T1000 (cell line): ENCODE measurements at regions not wholly inside any gene's neighbourhood (a gene's known extent, or its start where the extent isn't known, plus 50 kb on each side); places are given as distances from the start of the nearest gene placed in this dataset.
"Not testable (repeated sequence)": the region's sequence is repeated elsewhere in the genome, so short reads cannot be mapped to it uniquely, and the experiment has no call there.

Experiments
- DNase-seq: peaks from one replicate; lab custom pipeline; 2025; ENCODE audit warnings: mixed read lengths; lab: John Stamatoyannopoulos, UW

DNA sequence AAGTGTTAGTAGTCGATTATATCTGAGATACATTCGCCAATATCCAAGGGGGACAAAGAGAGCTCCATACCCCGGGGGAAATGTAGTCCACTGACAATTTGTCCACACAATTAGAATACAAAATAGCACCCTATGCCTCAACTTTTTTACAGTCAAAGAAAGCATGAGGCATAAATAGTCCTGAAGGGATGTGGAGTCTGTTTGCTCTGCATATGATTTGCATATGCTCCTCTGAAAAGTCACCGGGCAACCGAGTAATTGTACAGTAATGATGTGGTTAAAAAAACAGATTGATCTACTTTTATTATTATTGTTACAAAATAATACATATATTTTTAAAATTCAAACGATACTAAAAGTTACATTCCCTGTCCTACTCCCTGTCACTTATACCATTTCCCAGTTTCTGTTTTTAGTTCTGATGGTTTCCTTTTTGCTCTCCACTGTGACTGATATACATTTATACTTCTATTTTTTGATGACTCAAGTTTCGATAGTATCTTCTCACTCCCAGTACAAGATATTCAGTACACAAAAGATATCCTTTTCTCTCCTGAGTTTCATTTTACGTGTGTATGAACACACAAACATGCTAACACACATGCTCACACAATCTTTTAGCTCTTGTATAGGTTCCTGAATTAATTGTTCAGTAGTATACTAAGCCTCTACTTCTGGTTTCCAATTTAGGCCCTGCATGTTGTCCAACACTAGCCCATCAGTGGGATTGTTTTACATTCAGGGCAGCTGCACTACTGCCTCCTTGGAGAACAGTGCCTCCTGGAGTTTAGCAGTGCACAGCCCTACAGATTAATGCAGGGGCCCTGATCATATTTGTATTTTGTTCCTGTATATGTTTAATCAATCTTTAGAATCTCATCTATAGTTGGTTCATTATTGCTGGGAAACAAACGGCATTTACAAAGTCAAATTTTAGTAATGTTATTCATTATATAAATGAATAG is 130.9 kb downstream of the TES start:
- DNase-seq, result no peak

DNA sequence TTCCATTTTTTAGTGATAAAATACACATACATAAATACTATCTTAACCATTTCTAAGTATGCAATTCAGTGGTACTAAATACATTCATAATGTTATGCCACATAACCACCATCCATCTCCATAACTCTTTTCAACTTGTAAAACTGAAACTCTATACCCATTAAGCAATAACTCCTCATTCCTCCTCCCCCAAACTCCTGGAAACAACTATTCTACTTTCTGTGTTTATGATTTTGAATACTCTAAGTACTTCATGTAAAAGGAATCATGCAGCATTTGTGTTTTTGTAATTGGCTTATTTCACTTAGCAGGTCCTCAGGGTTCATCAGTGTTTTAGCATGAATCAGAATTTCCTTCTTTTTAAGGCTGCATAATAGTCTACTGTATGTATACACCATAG is 131.8 kb downstream of the TES start:
- no peak for DNase-seq

DNA sequence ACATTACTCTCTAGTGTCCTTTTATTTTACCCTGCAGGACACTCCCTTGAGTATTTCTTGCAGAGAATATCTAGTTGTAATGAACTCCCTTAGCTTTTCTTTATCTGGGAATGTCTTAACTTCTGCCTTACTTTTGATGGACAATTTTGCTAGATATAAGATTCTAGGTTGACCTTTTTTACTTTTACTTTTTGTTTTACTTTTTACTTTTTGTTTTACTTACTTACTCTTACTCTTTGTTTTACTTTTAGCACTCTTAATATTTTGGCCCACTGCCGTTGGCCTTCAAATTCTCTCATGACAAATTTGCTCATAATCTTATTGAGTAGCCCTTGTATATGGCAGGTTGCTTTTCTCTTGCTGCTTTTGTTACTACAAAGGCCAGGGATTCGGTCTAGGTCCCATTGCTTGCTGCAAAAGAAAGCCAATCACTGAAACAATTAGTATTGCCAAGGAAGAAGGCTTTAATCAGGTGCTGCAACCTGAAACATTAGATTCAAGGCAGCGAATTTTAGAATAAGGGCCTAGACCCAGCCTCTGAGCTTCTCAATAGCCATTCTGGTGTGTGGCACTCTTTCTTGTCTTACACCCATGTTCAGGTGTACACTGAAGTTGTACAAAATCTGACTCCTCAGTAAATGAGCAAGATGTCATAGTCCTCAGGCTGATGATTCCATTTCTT is 137.0 kb downstream of the TES start:
- no peak for DNase-seq

DNA sequence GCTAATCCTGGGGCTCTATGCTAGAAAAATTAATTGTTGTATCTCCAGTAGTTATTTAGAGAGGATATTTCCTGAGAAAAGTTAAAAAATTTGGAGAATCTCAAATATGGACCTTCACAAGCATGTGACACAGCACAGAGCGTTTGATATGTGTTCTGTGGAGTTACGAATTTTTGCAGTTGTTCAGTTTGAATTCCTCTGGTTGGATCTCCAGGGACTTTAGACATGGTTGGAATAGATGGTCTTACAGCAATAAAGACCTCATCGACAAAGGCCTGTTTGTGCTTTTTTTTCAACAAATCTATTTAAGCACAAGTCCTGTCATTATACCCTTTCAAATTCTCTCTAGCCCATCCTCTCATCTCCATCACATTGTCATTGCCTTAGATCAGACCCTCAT is 138.0 kb downstream of the TES start:
- no peak for DNase-seq

DNA sequence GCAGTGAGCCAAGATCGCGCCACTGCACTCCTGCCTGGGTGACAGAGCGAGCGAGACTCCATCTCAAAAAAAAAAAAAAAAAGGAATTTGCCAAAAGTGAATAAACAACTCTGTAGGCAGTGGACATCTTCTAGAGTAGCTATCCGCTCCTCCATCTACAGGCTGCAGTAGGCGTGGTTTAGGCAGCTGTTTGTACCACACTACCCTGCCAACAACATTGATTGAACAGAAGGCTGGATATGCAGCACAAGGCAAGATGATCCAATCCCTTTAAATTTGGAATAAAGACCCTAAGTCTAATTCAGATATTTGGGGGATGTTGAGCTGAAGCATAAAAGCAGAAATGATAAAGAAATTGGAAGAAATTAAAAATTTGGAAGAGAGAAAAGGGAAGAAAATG is 141.6 kb downstream of the TES start:
- DNase-seq, result no peak

DNA sequence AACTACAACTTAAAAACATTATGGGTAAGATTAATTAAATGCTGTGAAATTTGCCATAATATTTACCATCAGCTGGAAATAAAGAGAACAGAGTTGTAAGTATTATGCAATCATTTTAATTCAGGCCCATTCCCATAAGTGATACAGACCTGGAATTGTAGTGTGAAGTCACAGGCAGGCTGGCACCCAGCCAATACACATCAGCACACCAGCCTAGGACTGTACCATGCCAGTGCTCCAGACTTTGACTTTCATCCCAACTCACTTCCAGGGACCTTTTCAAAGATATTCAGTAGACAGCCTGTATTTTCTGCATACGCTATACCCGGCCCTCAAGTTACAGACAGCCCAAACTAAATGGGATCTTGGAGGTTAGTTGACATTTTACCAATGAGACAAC is 143.3 kb downstream of the TES start:
- no peak for DNase-seq

DNA sequence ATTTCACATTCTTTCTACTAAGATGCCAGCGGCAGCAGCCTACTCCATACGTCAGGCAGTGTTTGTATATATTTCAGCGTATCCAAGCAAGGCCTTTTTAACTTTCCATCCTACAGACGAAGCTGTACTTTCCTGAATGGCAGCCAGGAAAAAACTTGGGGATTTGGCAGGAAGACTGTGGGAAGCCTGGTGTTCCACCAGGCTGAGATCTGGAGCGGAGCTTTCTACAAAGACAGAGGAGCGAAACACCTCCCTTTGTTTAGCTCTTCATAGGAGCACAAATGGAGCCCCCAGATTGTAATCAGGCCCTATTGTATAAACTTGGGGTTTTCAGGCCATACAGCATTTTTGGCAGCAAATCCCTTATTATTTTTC is 143.8 kb downstream of the TES start:
- no peak for DNase-seq

DNA sequence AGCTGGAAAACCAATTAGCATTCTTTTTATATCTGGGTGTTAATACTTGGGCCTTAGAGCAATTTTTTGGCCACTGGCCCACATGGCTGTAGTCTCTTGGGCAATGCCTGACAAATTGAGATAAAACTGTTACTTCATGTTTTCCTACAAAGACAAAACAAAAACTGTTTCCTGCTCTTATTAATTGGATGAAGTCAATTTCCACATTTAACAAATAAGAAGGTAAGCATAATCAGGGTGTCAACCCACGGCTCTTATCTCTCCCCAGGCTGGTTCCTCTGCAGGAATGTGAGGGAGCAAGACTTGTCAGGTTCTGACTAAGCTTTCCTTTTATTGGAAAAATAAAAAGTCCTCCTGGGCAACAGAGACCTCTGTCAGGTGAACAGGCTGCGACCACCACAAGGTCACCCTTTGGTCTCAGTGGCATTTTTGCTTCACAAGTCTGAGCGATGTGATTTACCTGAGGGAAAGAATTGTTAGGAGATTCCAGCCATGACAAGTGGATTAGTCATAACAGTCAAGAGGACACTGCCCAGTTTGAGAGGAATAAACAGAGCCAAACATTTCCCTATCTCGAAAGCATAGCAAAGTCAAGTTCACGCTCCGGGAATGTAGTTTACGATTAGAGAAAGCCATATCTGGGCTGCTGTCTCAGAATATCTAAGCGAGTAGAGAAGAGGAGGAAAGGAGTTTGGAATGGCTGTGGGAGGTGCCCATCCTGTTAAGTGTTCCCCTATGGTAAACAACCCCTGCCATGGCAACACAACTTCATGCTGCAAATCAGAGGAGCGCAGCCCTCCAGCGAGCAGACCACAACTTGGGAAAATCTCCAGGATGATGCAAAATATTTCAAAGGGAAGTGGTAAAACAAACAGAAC is 144.4 kb downstream of the TES start:
- DNase-seq, result peak; percentile 55

- DNase-seq, result no peak
Observed at GRCh38 chr7:116355424-116355765, 144.1 kb upstream of the CAV2 start.

DNA sequence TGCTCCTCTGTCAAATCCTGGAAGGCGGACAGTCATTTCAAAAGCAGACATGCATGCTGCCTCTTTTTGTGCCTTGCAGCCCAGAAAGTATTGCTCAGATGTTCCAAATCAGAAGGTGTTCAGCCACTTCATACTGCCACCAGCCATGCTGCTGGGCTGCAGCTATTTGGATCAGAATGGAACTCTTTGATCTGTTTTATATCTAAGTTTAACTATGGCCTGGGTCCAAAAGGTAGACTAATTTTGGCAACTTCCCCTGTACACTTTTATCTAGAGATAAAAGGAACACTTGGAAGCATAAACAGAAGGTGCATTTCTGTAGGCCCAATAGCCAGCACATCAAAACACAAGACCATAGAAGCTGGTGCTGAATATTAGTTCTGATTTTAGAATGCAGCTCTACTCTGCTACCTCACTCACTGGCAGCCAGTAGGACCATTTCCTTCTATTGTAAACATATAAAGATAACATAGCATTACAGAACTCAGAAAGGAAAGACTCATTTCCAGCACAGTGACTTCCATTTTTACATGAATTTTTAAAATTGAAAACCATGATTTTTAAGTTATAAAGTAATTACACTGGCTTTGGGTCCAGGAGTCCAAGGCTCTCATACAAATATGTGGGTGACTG is 143.1 kb upstream of the CAV2 start:
- no peak for DNase-seq

GRCh38 chr7:116356979-116357378 is 142.6 kb upstream of the CAV2 start:
- no peak for DNase-seq

DNA sequence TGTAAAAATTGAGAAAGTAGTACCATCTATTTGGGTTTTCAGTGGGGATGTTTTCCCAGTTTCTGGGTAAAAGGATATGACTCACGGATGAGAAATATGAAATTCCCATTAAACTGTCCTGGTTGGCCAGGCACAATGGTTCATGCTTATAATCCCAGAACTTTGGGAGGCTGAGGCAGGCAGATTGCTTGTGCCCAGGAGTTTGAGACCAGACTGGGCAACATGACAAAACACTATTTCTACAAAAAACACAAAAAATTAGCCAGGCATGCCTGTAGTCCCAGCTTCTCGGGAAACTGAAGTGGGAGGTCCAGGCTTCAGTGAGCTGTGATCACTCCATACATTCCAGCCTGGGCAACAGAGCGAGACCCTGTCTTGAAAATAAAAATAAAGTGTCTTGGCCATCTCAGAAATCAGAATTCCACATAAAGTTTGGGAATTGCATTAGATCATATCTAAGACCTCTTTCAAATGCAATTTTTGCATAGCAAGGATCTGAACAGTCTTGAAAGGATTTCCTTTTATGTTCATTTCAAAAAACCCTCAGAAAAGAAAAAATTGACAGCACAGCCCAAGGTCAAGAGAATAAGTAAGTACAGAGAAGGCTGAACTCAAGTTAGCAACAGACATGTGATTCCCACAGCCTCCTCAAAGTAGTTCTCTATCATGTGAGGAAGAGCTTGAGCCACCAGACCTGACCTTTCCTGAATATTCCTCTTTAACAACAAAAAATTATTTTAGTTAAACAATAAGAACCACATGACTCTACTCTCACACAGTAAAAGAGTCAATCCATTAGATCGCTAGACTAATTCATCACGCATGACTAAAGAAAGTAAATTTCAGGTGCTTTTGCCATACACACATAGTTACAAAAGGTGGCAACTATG is 141.5 kb upstream of the CAV2 start:
- no peak for DNase-seq

DNA sequence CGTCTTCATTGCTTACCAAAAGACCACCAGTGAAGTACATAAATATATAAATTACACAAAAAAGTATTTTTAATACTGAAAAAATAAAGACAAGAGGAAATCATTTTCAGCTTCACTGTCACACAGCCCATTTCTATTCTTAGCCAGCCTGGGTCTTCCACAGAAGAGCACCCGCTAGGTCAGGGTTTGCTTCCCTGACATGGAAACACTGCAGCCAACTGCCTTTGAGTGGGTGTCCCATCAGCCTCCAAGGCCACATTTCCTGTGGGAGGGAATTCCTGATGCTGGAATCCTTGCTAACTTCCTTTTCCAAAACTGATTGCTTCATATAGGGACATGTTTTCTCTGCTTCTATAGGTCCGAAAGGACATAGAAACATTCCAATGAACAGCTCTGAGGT is 137.8 kb upstream of the CAV2 start:
- DNase-seq, result no peak

GRCh38 chr7:116363637-116364432 is 135.7 kb upstream of the CAV2 start:
- no peak for DNase-seq

DNA sequence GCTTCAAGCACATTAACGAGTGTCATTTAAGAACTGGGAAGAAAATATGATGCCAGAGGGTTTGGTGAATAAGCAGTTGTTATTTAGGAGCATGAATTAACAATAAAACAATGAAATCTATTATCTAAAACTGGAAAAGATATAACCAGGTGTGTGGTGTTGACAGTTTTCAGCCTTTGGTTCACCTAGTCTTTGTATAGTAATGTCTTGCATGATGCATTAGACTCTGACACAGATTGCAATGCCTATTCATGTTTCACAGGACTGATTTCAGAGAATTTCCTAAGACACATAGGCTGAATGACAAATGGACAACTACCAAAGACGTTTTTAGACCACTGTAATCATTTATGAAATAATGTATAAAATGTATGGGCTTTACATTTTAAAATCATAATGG is 135.1 kb upstream of the CAV2 start:
- DNase-seq, result no peak

GRCh38 chr7:116365797-116366196 is 133.7 kb upstream of the CAV2 start:
- no peak for DNase-seq

- DNase-seq, result no peak
Observed at GRCh38 chr7:116367171-116367813, 132.2 kb upstream of the CAV2 start.

- DNase-seq, result no peak
Observed at GRCh38 chr7:116368965-116369364, 130.6 kb upstream of the CAV2 start.

- not testable (repeated sequence) for DNase-seq
Observed at GRCh38 chr7:116371536-116371935, 128.0 kb upstream of the CAV2 start.

- DNase-seq, result not testable (repeated sequence)
Observed at GRCh38 chr7:116373229-116373628, 126.3 kb upstream of the CAV2 start.
